ENCODE measurements at regions not wholly inside any gene's neighbourhood (a gene's known extent, or its start where the extent isn't known, plus 50 kb on each side); places are given as distances from the start of the nearest gene placed in this dataset.

- no peak for DNase-seq (ENCODE audit: low spot score)
These were observed 149.6 kb upstream of the GULP1 start for GRCh38 chr2:188142088-188142487.

GRCh38 chr2:188142636-188143295 lies 148.9 kb upstream of the GULP1 start:
- DNase-seq (ENCODE audit: low spot score), result no peak

DNA sequence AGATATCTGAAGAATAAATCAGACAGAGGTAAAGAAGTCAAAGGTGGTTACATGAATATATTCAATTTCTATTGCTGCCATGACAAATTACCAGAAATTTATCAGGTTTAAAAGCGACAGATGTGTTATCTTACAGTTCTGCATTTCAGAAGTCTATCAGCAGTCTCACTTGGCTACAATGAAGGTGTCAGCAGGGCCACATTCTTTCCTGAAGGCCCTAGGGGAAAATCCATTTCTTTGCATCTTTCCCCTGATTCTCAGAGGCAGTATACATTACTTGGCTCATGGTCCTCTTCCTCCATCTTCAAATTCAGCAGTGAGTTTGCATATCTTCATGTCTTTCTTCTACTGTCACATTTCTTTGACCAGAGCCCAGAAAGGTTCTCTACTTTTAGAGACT lies 145.8 kb upstream of the GULP1 start:
- no peak for DNase-seq (ENCODE audit: low spot score)

DNA sequence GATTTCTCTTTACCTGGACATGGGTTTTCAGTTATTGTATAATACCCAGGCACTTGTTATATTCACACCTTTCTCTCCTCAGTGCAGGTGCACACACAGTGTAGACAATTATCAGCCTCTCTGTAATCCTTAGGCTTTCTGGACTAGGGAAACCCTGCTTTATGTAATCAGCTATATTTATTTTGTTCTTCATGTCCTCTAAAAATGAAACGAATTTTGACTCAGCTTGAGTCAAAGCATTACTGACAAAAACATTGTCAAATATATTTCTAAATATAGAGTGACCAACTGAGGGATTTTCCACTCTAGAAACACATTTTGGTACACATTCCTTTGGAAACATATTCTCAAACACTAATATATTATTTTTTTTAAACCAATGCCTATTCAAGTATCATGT lies 144.8 kb upstream of the GULP1 start:
- no peak for DNase-seq (ENCODE audit: low spot score)

GRCh38 chr2:188151670-188152069 lies 140.0 kb upstream of the GULP1 start:
- DNase-seq (ENCODE audit: low spot score), result no peak

DNA sequence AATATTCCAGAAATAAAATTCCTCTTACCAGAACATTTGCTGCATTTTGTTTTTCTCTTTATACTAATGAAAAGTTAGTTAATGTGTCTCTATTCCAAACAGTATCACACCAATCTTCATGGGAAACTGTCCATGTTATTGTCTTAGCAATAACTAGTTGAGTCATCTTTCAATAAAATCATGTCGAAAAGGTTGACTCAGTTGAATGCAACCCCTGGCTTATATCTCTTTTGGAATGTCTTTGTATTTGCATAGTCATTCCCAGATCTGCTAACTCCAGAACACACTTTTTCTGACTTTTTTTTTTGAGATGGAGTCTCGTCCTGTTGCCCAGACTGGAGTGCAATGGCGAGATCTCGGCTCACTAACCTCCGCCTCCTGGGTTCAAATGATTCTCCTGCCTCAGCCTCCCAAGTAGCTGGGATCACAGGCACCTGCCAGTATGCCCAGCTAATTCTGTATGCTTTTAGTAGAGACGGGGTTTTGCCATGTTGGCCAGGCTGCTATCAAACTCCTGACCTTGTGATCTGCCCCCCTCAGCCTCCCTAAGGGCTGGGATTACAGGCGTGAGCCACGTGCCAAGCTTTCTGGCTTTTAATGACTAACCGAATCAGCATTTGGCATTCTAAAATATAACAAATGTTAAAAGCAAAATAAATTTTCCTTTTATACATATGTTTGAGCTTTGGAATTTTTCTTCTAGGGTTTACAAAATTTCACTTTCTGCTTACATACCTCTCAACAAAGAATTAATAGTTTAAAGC lies 133.2 kb upstream of the GULP1 start:
- no peak for DNase-seq (ENCODE audit: low spot score)

GRCh38 chr2:188159484-188159883 lies 132.2 kb upstream of the GULP1 start:
- DNase-seq (ENCODE audit: low spot score), result no peak

GRCh38 chr2:188170356-188170755 lies 121.3 kb upstream of the GULP1 start:
- DNase-seq (ENCODE audit: low spot score), result no peak

DNA sequence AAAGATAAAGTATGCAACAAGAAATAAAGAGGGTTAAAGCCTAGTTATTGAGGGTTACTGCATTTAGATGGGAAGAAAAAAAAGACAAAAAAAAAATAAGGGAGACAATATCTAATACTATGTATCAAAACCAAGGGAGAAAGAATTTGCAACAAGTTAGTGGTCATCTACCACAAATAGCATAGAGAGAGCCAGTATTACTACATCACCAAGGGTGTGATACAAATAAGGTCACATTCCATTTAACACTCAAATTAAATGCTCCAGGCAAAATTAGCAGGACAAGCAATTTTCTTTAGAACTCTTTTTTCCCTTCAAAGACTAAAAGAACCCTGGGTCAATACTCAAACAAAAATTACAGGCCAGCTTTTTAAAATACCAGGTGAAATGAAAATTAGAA lies 115.1 kb upstream of the GULP1 start:
- DNase-seq (ENCODE audit: low spot score), result no peak

- DNase-seq (ENCODE audit: low spot score), result no peak
These were observed 110.4 kb upstream of the GULP1 start for GRCh38 chr2:188181067-188181838.

- DNase-seq (ENCODE audit: low spot score), result no peak
These were observed 109.8 kb upstream of the GULP1 start for GRCh38 chr2:188181884-188182283.

- no peak for DNase-seq (ENCODE audit: low spot score)
These were observed 103.9 kb upstream of the GULP1 start for GRCh38 chr2:188187726-188188125.

GRCh38 chr2:188189356-188189755 lies 102.3 kb upstream of the GULP1 start:
- DNase-seq (ENCODE audit: low spot score), result no peak

- DNase-seq (ENCODE audit: low spot score), result no peak
These were observed 98.4 kb upstream of the GULP1 start for GRCh38 chr2:188193230-188193629.

DNA sequence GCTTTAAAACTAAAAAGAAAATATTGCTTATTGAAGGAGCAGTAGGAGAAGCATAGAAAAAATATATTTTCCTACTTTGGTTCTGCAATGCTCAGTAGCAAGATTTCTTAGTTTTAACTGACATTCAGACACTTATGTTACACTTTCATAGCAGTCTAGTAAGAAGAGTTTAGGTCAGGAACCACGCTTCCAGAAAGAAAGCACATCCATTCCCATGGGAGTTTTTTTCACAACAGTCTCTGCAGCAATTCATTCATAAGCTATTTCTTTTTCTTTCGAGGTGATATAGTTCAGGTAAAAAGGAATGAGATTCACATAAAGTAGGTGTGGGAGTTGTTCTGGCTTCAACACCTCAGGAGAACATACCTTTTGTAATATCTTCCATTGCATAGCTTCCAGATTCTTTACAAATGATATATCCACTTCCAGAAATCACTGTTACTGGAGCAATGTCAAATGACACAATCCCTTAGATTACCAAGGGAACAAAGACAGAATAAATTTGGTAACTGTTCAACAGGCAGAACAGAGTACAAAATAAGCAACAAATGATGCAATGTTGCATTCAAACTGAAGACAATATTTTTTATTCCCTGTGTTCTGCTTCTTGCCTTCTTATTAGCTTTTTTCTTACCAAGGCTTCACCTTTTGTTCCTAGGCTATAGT lies 95.2 kb upstream of the GULP1 start:
- DNase-seq (ENCODE audit: low spot score), result no peak

- DNase-seq (ENCODE audit: low spot score), result no peak
These were observed 92.0 kb upstream of the GULP1 start for GRCh38 chr2:188199716-188200128.

GRCh38 chr2:188201639-188202038 lies 90.0 kb upstream of the GULP1 start:
- DNase-seq (ENCODE audit: low spot score), result no peak

- DNase-seq (ENCODE audit: low spot score), result no peak
These were observed 88.9 kb upstream of the GULP1 start for GRCh38 chr2:188202777-188203176.

DNA sequence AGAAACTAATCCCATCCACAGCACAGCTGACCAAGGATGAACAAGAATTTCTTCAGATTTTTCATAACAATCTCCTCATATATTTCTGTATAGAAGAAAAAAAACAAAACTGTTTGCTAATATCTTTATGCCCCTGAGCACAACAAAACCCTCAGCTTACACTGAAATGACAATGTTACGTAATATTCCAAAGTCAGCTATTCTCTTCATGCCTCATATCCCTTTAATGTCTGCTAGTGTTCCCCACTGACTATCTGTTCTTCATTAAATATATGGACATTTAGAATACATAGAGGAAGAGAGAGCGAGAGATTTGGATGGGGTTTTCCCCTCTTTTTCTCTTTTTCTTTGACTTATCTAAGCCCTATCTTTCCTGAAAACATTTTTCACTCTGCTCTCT lies 87.9 kb upstream of the GULP1 start:
- DNase-seq (ENCODE audit: low spot score), result no peak

DNA sequence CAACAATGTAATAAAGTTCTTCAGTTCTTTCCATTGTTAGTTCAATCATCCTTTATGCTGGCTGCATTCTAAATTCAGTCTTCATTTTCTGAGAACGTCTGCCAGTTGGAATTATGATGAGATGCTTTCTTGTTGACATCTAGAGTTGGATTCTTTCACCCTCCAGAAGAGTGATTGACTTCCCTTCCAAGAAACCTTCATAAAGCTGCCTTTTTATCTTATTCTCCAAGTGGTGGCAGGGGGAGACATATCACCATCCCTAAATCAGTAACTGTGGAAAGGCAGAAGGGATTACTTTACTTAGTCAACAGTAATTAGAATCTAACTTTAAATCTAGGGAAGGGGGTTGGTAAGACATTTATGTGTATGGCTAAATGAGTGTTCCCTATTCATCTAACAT lies 86.8 kb upstream of the GULP1 start:
- no peak for DNase-seq (ENCODE audit: low spot score)

GRCh38 chr2:188207554-188207953 lies 84.1 kb upstream of the GULP1 start:
- DNase-seq (ENCODE audit: low spot score), result no peak

DNA sequence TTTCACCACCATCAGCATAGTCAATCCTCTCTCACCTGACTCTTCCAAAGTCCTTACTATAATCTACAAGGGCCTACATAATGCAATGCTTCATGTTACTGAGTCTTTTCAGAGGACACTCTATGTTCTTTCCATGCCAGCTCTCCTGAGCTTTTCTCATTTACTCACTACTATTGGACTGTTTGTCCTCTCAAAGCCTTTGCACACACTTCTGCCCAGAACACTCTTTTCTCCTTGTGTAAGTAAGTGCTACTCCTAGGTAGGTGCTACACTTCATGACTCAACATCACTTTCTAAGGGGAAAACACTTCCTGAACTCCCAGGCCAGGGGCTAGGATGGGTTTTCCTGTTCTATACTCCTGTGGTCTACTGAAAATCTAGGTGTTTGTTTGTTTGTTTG lies 82.5 kb upstream of the GULP1 start:
- no peak for DNase-seq (ENCODE audit: low spot score)

GRCh38 chr2:188217264-188217663 lies 74.4 kb upstream of the GULP1 start:
- no peak for DNase-seq (ENCODE audit: low spot score)

All from HuH-7 (cell line).